HG03064 (cell line): ENCODE measurements at regions not wholly inside any gene's neighbourhood (a gene's known extent, or its start where the extent isn't known, plus 50 kb on each side); places are given as distances from the start of the nearest gene placed in this dataset.
"Not testable (repeated sequence)": the region's sequence is repeated elsewhere in the genome, so short reads cannot be mapped to it uniquely, and the experiment has no call there.

Source experiments
- ATAC-seq: cut with Tn5 transposase; IDR thresholded peaks from one replicate; pipeline ENCODE4 v1.9.1; 2021; ENCODE audit warnings: low read depth; ENCODE audit not compliant: unreplicated experiment

- ATAC-seq, result no peak
Measured at GRCh38 chr21:15199414-15200383, 134.9 kb upstream of the NRIP1 start.

- ATAC-seq, result no peak
Measured at GRCh38 chr21:15203740-15204139, 138.9 kb upstream of the NRIP1 start.

- no peak for ATAC-seq
Measured at GRCh38 chr21:15204140-15204969, 139.6 kb upstream of the NRIP1 start.

- no peak for ATAC-seq
Measured at GRCh38 chr21:15204970-15205286, 140.1 kb upstream of the NRIP1 start.

GRCh38 chr21:15206514-15206913, 141.7 kb upstream of the NRIP1 start:
- ATAC-seq, result no peak

GRCh38 chr21:15207231-15207630, 142.4 kb upstream of the NRIP1 start:
- ATAC-seq, result no peak

GRCh38 chr21:15207635-15208370, 143.0 kb upstream of the NRIP1 start:
- ATAC-seq, result no peak

- ATAC-seq, result no peak
Measured at GRCh38 chr21:15208786-15209185, 144.0 kb upstream of the NRIP1 start.

GRCh38 chr21:15209224-15209623, 144.4 kb upstream of the NRIP1 start:
- no peak for ATAC-seq

GRCh38 chr21:15210235-15210678, 145.5 kb upstream of the NRIP1 start:
- no peak for ATAC-seq

- ATAC-seq, result no peak
Measured at GRCh38 chr21:15211491-15212133, 146.8 kb upstream of the NRIP1 start.

GRCh38 chr21:15212206-15212605, 147.4 kb upstream of the NRIP1 start:
- no peak for ATAC-seq

- ATAC-seq, result not testable (repeated sequence)
Measured at GRCh38 chr21:15218476-15218875, 153.7 kb upstream of the NRIP1 start.

- ATAC-seq, result no peak
Measured at GRCh38 chr21:15219039-15219438, 154.2 kb upstream of the NRIP1 start.

GRCh38 chr21:15219894-15220293, 155.1 kb upstream of the NRIP1 start:
- no peak for ATAC-seq

- ATAC-seq, result no peak
Measured at GRCh38 chr21:15221799-15222386, 157.1 kb upstream of the NRIP1 start.

GRCh38 chr21:15222707-15223106, 157.9 kb upstream of the NRIP1 start:
- no peak for ATAC-seq

- ATAC-seq, result no peak
Measured at GRCh38 chr21:15224346-15225086, 159.7 kb upstream of the NRIP1 start.

GRCh38 chr21:15227919-15228318, 163.1 kb upstream of the NRIP1 start:
- ATAC-seq, result no peak
